HepG2 (cell line): ENCODE measurements at regions not wholly inside any gene's neighbourhood (a gene's known extent, or its start where the extent isn't known, plus 50 kb on each side); places are given as distances from the start of the nearest gene placed in this dataset.

Experiments
- ATAC-seq: fragments of 200-7000 bp; cut with Tn5 transposase; 3 replicates; pipeline ENCODE4 v1.9.1; 2020; ENCODE audit warnings: mild to moderate bottlenecking, moderate library complexity
- BruUV-seq: library from RNA; stranded (reverse); fragments of 400-500 nt; replicated peaks from 2 replicates; lab custom pipeline; 2021; lab: Mats Ljungman, UMichigan
- CTCF ChIA-PET: fragments of 300-600 bp; formaldehyde crosslinking; extraction: SDS; loops from one replicate; lab custom pipeline; 2021; ENCODE audit warnings: low total read pairs, inconsistent platforms, low intra/inter-chr PET ratio; lab: Yijun Ruan, JAX
- POLR2A ChIA-PET: fragments of 350-600 bp; sonication (Branson Sonifier 250); formaldehyde crosslinking; loops from one replicate; lab custom pipeline; 2020; ENCODE audit warnings: antibody characterized with exemption, inconsistent platforms; lab: Yijun Ruan, JAX
- DNase-seq: peaks from one replicate; pipeline ENCODE4 v3.0.0-alpha.2; 2015; ENCODE audit warnings: low spot score
- FAIRE-seq: peaks from 3 replicates; lab custom pipeline; 2011; peaks lifted over from hg19 to GRCh38; lab: Jason Lieb, UNC
- H2AFZ ChIP-seq: one replicate; pipeline ENCODE4 v1.6.1; 2011; ENCODE audit warnings: low read length, inconsistent platforms
- H3K27ac ChIP-seq: fragments of 300-600 bp; 3 replicates; pipeline ENCODE4 v1.8.0; 2011; ENCODE audit warnings: mixed run types, mild to moderate bottlenecking, mixed read lengths, low read length, inconsistent platforms; ENCODE audit not compliant: insufficient read depth; ENCODE audit errors: extremely low read length
- H3K27me3 ChIP-seq, 2 experiments: fragments of 200-600 bp in 1 of 2; 2 replicates in 1 of 2; 3 replicates in 1 of 2; pipeline versions ENCODE4 v1.6.0 to v1.8.0; 2011; ENCODE audit warnings: low read length in 2 of 2, mild to moderate bottlenecking in 2 of 2, moderate library complexity in 2 of 2, inconsistent platforms in 1 of 2; ENCODE audit not compliant: insufficient read depth in 2 of 2, control insufficient read depth in 1 of 2
- H3K36me3 ChIP-seq, 2 experiments: fragments of 200-600 bp in 1 of 2; replicated peaks in 1 of 2; 2 replicates in 1 of 2; 3 replicates in 1 of 2; pipeline versions ENCODE4 v1.5.1 to v1.8.0; 2011; ENCODE audit warnings: low read length in 2 of 2, inconsistent platforms in 1 of 2; ENCODE audit not compliant: insufficient read depth in 2 of 2, control insufficient read depth in 1 of 2
- H3K4me1 ChIP-seq: 2 replicates; pipeline ENCODE4 v1.5.1; 2012; ENCODE audit warnings: low read length, inconsistent platforms; ENCODE audit not compliant: insufficient read depth
- H3K4me2 ChIP-seq: 2 replicates; pipeline ENCODE4 v1.6.0; 2011; ENCODE audit warnings: low read depth, low read length, inconsistent platforms
- H3K4me3 ChIP-seq, 3 experiments: fragments of 200-600 bp in 1 of 3; sonication (generic), shearing (Covaris generic) in 1 of 3; replicated peaks in 1 of 3; 2 replicates each; pipeline ENCODE4 v1.5.1; 2011 to 2016; ENCODE audit warnings: low read length in 3 of 3, inconsistent platforms in 2 of 3, low read depth in 2 of 3, mild to moderate bottlenecking in 2 of 3, control low read depth in 1 of 3, mixed read lengths in 1 of 3; ENCODE audit not compliant: insufficient read depth in 1 of 3
- H3K79me2 ChIP-seq: one replicate; pipeline ENCODE4 v1.6.1; 2011; ENCODE audit warnings: low read length, inconsistent platforms; ENCODE audit not compliant: insufficient read depth
- H3K9ac ChIP-seq: 2 replicates; pipeline ENCODE4 v1.6.0; 2011; ENCODE audit warnings: mild to moderate bottlenecking, low read depth, low read length, inconsistent platforms; ENCODE audit not compliant: insufficient read depth
- H3K9me3 ChIP-seq: 2 replicates; pipeline ENCODE4 v1.5.1; 2012; ENCODE audit warnings: mild to moderate bottlenecking, low read length
- H4K20me1 ChIP-seq: 2 replicates; pipeline ENCODE4 v1.6.0; 2011; ENCODE audit warnings: inconsistent platforms, mild to moderate bottlenecking, low read length, moderate library complexity; ENCODE audit not compliant: insufficient read depth
- ATM ChIP-seq: fragments of 450-650 bp; IDR thresholded peaks from 2 replicates; pipeline ENCODE4 v1.7.1; 2017; ENCODE audit warnings: mild to moderate bottlenecking, borderline replicate concordance
- FOXP4 ChIP-seq: sonication (generic); formaldehyde crosslinking; IDR thresholded peaks from 2 replicates; pipeline ENCODE4 v1.4.0; 2020; ENCODE audit warnings: missing genetic modification reagents
- KDM1A ChIP-seq: IDR thresholded peaks from 2 replicates; pipeline ENCODE4 v1.6.1; 2016; ENCODE audit warnings: missing compliant biosample characterization
- MAFF ChIP-seq: IDR thresholded peaks from 2 replicates; pipeline ENCODE4 v1.6.1; 2011; ENCODE audit warnings: low read depth, low read length, improper control_type of control experiment
- MAFK ChIP-seq, 2 experiments: IDR thresholded peaks in 1 of 2; conservative IDR thresholded peaks in 1 of 2; 2 replicates each; pipeline ENCODE4 v1.6.1; 2011; ENCODE audit warnings: improper control_type of control experiment in 2 of 2, low read length in 2 of 2
- MIER2 ChIP-seq: IDR thresholded peaks from 2 replicates; pipeline ENCODE4 v1.6.1; 2016; ENCODE audit warnings: missing biosample characterization, missing genetic modification reagents
- MIXL1 ChIP-seq: IDR thresholded peaks from 2 replicates; pipeline ENCODE4 v1.6.1; 2016
- NFIB ChIP-seq: sonication (generic); formaldehyde crosslinking; IDR thresholded peaks from 2 replicates; pipeline ENCODE4 v1.9.0; 2021; ENCODE audit warnings: missing genetic modification reagents, mild to moderate bottlenecking, borderline replicate concordance
- SALL1 ChIP-seq: sonication (generic); formaldehyde crosslinking; IDR thresholded peaks from 2 replicates; pipeline ENCODE4 v1.8.0; 2022; ENCODE audit warnings: mild to moderate bottlenecking, missing genetic modification reagents
- SMARCC2 ChIP-seq: fragments of 450-650 bp; IDR thresholded peaks from 2 replicates; pipeline ENCODE4 v1.6.1; 2017; ENCODE audit warnings: antibody characterized with exemption, mild to moderate bottlenecking
- SYNCRIP ChIP-seq: fragments of 200-400 bp; formaldehyde crosslinking; IDR thresholded peaks from 2 replicates; pipeline ENCODE4 v1.6.1; 2018; ENCODE audit warnings: mild to moderate bottlenecking, low read depth, low read length; ENCODE audit not compliant: insufficient read depth
- TARDBP ChIP-seq: sonication (generic); formaldehyde crosslinking; IDR thresholded peaks from 2 replicates; pipeline ENCODE4 v1.8.0; 2022; ENCODE audit warnings: mild to moderate bottlenecking, missing genetic modification reagents
- ZBTB42 ChIP-seq: sonication (generic); formaldehyde crosslinking; IDR thresholded peaks from 2 replicates; pipeline ENCODE4 v1.5.0; 2020; ENCODE audit warnings: mild to moderate bottlenecking, missing genetic modification reagents
- ZMYM3 ChIP-seq: sonication (generic); formaldehyde crosslinking; IDR thresholded peaks from 2 replicates; pipeline ENCODE4 v1.5.1; 2020; ENCODE audit warnings: mild to moderate bottlenecking, missing genetic modification reagents
- ZNF317 ChIP-seq: sonication (generic); formaldehyde crosslinking; IDR thresholded peaks from 2 replicates; pipeline ENCODE4 v1.5.0; 2020; ENCODE audit warnings: mild to moderate bottlenecking, missing genetic modification reagents
- ZNF577 ChIP-seq: sonication (generic); formaldehyde crosslinking; IDR thresholded peaks from 2 replicates; pipeline ENCODE4 v1.4.0; 2020; ENCODE audit warnings: mild to moderate bottlenecking, low read depth, missing genetic modification reagents, borderline replicate concordance
- ZNF749 ChIP-seq: sonication (generic); formaldehyde crosslinking; IDR thresholded peaks from 2 replicates; pipeline ENCODE4 v1.8.0; 2022; ENCODE audit warnings: mild to moderate bottlenecking, missing genetic modification reagents, moderate library complexity, borderline replicate concordance
- WGBS: methylation state at CpG from one replicate; pipeline ENCODE4 v1.1.6; 2017; ENCODE audit warnings: low lambda C conversion rate; 5-methylcytosine and 5-hydroxymethylcytosine counted together
- in situ Hi-C: cut with HindIII; loops from 2 replicates; pipeline ENCODE4 v1.10.0; 2017; ENCODE audit warnings: low pct_unique_long_range_greater_than_20kb; ENCODE audit not compliant: extremely low pct_ligation_motif_present
- intact Hi-C: fragments of 100-400 bp; cut with micrococcal nuclease; formaldehyde crosslinking; loops from one replicate; pipeline ENCODE4 v1.10.0; 2022; ENCODE audit not compliant: unreplicated experiment
- TF ChIP-seq, protein P1 (sequence below): IDR thresholded peaks from 2 replicates; pipeline ENCODE4 v1.6.1; 2016; ENCODE audit warnings: missing compliant biosample characterization, missing genetic modification reagents, borderline replicate concordance
- TF ChIP-seq, protein P2 (sequence below): sonication (generic); formaldehyde crosslinking; IDR thresholded peaks from 2 replicates; pipeline ENCODE4 v1.5.0; 2020; ENCODE audit warnings: missing genetic modification reagents

DNA sequence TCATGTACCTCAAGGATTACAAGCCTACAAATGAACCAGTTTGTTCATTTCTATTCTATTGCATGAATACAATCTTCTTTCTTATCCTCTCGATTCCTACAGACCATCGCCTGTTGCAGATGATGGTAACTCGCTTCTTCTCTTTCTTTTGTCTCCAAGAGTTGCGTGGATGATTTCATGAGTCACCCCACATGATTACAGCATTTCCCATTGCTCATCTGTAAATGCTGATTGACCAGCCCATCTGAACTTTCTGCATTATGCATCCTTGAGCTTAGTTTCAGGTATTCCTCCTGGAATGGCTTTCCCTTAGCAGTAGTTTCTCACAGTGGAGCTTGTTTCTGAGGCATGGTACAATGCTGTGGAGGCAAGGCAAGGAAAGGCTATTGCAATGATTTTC lies 109.6 kb upstream of the TOPAZ1 start:
- no peaks in the 10 kb centered on the region for H3K4me1 ChIP-seq
- in situ Hi-C loops (no loop called here), intact Hi-C loops (no loop called here)
- ChIA-PET POLR2A (no interaction called here), CTCF (no interaction called here)
- no peaks in the 10 kb centered on the region; a peak in 1 of 5 replicates for H3K27me3 ChIP-seq
- H3K36me3 ChIP-seq = no peaks in the 10 kb centered on the region
- no peak overlapping the region for H2AFZ ChIP-seq
- no peak overlapping the region for H3K4me3 ChIP-seq
- no peak for TF ChIP-seq ZBTB42
- TF ChIP-seq ATM = no peak
- no peak for TF ChIP-seq SMARCC2
- no peak for TF ChIP-seq TARDBP (CRISPR knock-in tag)
- TF ChIP-seq, protein P1, sequence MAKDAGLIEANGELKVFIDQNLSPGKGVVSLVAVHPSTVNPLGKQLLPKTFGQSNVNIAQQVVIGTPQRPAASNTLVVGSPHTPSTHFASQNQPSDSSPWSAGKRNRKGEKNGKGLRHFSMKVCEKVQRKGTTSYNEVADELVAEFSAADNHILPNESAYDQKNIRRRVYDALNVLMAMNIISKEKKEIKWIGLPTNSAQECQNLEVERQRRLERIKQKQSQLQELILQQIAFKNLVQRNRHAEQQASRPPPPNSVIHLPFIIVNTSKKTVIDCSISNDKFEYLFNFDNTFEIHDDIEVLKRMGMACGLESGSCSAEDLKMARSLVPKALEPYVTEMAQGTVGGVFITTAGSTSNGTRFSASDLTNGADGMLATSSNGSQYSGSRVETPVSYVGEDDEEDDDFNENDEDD = no peak
- no peak for TF ChIP-seq KDM1A
- no peak for TF ChIP-seq MIER2 (CRISPR knock-in tag)
- H3K9me3 ChIP-seq = no peaks in the 10 kb centered on the region
- no peak overlapping the region for H3K27ac ChIP-seq
- no peaks in the 10 kb centered on the region for H4K20me1 ChIP-seq
- no peak for ATAC-seq
- no peaks in the 10 kb centered on the region for H3K79me2 ChIP-seq
- no peak for FAIRE-seq
- WGBS = 3% methylated on average over 4 of the region's 4 CpGs
- H3K9ac ChIP-seq = no peak overlapping the region
- DNase-seq = no peak
- no TSS peak for BruUV-seq
- H3K4me2 ChIP-seq = no peak overlapping the region

DNA sequence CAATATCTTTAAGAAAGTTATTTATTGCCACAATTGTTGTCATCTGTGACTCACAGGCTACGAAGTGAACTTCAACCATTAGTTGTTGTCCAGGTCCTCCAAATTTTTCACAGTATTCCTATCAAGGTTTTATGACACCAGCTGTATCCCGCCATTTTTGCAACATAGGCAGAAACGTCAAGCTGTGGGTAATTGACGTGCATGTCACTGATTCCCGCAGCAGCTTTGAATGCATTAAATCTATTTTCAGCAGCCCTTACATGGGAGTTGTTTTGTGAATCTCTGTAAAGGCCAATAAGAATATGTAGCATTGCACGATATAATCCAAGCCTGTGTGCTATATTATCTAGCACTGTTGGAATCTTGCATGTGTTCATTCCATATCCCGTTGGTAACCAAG lies 109.1 kb upstream of the TOPAZ1 start:
- no peaks in the 10 kb centered on the region; a peak in 1 of 5 replicates for H3K27me3 ChIP-seq
- ATAC-seq (no peak), FAIRE-seq (no peak), DNase-seq (no peak)
- in situ Hi-C loops = no loop called here
- no TSS peak for BruUV-seq
- no peaks in the 10 kb centered on the region for H3K79me2 ChIP-seq
- POLR2A ChIA-PET = no interaction called here
- no peak for TF ChIP-seq FOXP4 (CRISPR knock-in tag)
- TF ChIP-seq, protein P2, sequence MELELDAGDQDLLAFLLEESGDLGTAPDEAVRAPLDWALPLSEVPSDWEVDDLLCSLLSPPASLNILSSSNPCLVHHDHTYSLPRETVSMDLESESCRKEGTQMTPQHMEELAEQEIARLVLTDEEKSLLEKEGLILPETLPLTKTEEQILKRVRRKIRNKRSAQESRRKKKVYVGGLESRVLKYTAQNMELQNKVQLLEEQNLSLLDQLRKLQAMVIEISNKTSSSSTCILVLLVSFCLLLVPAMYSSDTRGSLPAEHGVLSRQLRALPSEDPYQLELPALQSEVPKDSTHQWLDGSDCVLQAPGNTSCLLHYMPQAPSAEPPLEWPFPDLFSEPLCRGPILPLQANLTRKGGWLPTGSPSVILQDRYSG (CRISPR knock-in tag) = no peak
- no peak for TF ChIP-seq MIXL1 (CRISPR knock-in tag)
- TF ChIP-seq SYNCRIP = no peak
- TF ChIP-seq MAFF = peak; percentile 49
- no peak for TF ChIP-seq ZNF577 (CRISPR knock-in tag)
- no peak for TF ChIP-seq SALL1
- no peak for TF ChIP-seq ZMYM3
- TF ChIP-seq ZNF749 (CRISPR knock-in tag) = no peak
- TF ChIP-seq NFIB (CRISPR knock-in tag) = no peak
- peak; percentile 66 to 73; a peak in 3 of 4 replicates for TF ChIP-seq MAFK (conservative IDR thresholded peaks at IDR 0.05 in 1 of 2, IDR thresholded peaks at IDR 0.05 in 1 of 2; ENCODE audit: low read length in 2 of 2)
- TF ChIP-seq ZNF317 = no peak
- H3K9me3 ChIP-seq = no peaks in the 10 kb centered on the region
- no peaks in the 10 kb centered on the region for H3K36me3 ChIP-seq
- no peaks in the 10 kb centered on the region for H4K20me1 ChIP-seq
- no peak overlapping the region for H3K27ac ChIP-seq
- no peak overlapping the region for H3K4me2 ChIP-seq
- CTCF ChIA-PET = no interaction called here
- no peak overlapping the region for H3K9ac ChIP-seq
- no peaks in the 10 kb centered on the region for H3K4me1 ChIP-seq
- intact Hi-C loops = no loop called here
- no peak overlapping the region for H3K4me3 ChIP-seq
- WGBS = under 1% methylated on average over 7 of the region's 7 CpGs
- no peak overlapping the region for H2AFZ ChIP-seq
